ENCODE measurements at regions not wholly inside any gene's neighbourhood (a gene's known extent, or its start where the extent isn't known, plus 50 kb on each side); places are given as distances from the start of the nearest gene placed in this dataset.

DNA sequence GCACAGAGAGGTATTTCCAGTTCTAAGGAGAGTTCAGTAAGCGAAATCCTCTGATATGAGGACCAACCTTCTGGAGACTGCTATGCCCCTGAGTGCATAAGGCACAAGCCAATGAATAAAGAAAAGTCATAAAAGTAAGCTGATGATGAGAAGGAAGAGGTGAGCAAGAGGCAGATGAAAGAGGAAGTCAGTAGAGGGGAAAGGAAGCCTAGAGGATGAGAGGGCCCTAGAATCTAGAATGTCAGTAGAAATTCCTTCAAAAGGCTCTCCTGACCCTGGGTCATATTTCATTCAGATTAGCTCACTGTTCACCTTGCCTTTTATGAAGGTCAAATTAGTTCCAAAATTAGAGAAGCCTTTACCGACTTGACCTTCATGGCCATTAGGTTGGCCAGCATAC lies 209.2 kb downstream of the CD83 start:
- TF ChIP-seq POLR2AphosphoS5 (IDR thresholded peaks at IDR 0.05; ENCODE audit: low read depth, low read length) (no peak), TAF1 (IDR thresholded peaks at IDR 0.05; ENCODE audit: borderline replicate concordance, insufficient read depth, low read length) (no peak), FOXP2 (optimal IDR thresholded peaks at IDR 0.05; ENCODE audit: borderline replicate concordance, extremely low read depth, extremely low read length, insufficient read depth) (no peak)
